Hippocampal formation (tissue), 2 donors: ENCODE measurements at regions not wholly inside any gene's neighbourhood (a gene's known extent, or its start where the extent isn't known, plus 50 kb on each side); places are given as distances from the start of the nearest gene placed in this dataset.
"Not testable (repeated sequence)": the region's sequence is repeated elsewhere in the genome, so short reads cannot be mapped to it uniquely, and the experiment has no call there.

ENCODE experiments used
- DNase-seq, 2 donors: peaks; one replicate each; lab custom pipeline; 2025; lab: John Stamatoyannopoulos, UW

GRCh38 chr9:32886021-32886420 is 102.7 kb downstream of the TMEM215 start:
- no peak for DNase-seq

GRCh38 chr9:32894485-32894884 is 106.9 kb downstream of the APTX start:
- not testable (repeated sequence) for DNase-seq

GRCh38 chr9:32899181-32899580 is 102.2 kb downstream of the APTX start:
- DNase-seq = no peak

DNA sequence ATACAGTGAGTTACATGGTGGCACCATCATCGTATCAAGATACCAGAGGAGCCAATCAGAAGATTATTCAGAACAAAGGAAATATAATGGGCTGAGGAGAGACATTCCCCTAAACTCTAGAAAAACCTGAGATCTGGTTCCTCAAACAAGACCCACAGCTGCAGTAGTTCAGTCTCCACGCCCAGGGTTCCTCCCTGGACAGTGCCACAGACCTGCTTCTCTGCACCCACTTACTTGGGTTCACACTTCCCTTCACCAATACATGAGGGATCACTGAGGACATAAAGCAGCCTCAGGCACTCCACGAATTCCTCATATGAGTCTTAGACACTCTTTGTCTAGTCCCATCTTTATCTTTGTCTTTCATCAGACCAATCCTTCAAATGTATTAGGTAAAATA is 101.7 kb downstream of the APTX start:
- DNase-seq = no peak

GRCh38 chr9:32906213-32906612 is 95.2 kb downstream of the APTX start:
- DNase-seq = no peak

DNA sequence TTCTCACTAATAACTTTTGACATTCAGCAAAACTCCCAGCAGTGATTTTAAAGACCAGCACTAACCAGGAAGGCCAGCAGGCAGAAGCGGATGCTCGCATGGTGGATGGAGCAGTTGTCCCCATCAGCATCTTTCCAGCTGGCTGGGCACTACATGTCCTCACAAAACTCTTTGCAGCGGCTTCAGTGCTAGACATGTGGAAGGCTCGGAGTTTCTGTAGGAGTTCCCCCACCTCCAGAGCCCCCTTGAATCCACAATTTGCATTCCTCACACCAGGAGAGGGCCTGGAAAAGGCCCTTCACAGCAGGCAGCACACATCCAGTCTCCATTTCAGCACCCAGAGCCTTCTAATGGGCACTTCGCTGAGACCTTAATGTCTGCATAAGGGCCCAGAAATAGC is 85.6 kb downstream of the APTX start:
- no peak for DNase-seq

DNA sequence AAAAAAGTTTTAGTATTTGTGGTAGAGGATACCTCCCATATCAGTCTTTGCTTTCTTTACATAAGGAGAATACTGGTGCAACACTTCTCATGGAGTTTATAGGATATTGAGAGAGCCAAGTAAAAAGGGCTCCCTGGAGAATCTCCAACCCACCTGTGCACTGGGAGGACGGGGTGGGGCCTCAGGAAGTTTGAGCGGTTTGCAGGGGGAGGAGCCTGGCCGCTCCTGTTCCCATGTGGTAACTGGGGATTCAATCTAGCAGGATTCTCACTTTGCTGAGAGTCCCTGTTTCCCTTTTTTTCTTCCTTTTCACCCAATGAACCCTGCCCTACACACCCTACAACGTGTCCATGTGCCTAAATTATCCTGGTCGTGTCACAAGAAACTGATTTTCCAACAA is 82.8 kb downstream of the APTX start:
- no peak for DNase-seq
